ENCODE measurements at regions not wholly inside any gene's neighbourhood (a gene's known extent, or its start where the extent isn't known, plus 50 kb on each side); places are given as distances from the start of the nearest gene placed in this dataset.
"Not testable (repeated sequence)": the region's sequence is repeated elsewhere in the genome, so short reads cannot be mapped to it uniquely, and the experiment has no call there.

GRCh38 chr15:77939026-77939425 lies 138.5 kb downstream of the TBC1D2B start:
- H3K4me3 ChIP-seq (ENCODE audit: low read depth, low read length): not testable (repeated sequence)
- peak; percentile 33 for DNase-seq (ENCODE audit: low read depth)
- TF ChIP-seq MAX (IDR thresholded peaks at IDR 0.05; ENCODE audit: low read depth, low read length): peak; percentile 68

GRCh38 chr15:77938546-77938945 lies 139.0 kb downstream of the TBC1D2B start:
- not testable (repeated sequence) for DNase-seq (ENCODE audit: low read depth)

GRCh38 chr15:77936567-77936966 lies 140.9 kb downstream of the TBC1D2B start:
- not testable (repeated sequence) for DNase-seq (ENCODE audit: low read depth); H3K4me3 ChIP-seq (ENCODE audit: low read depth, low read length)

More at GRCh38 chr15:77938546-77938945, 139.0 kb downstream of the TBC1D2B start:
- H3K4me3 ChIP-seq (ENCODE audit: low read depth, low read length): not testable (repeated sequence)

- not testable (repeated sequence) for H3K4me3 ChIP-seq (ENCODE audit: low read depth, low read length); DNase-seq (ENCODE audit: low read depth)
These were observed 143.0 kb downstream of the TBC1D2B start for GRCh38 chr15:77934516-77934915.

GRCh38 chr15:77930907-77931306 lies 146.6 kb downstream of the TBC1D2B start:
- H3K4me3 ChIP-seq (ENCODE audit: low read depth, low read length): not testable (repeated sequence)
- peak; percentile 34 for DNase-seq (ENCODE audit: low read depth)

- peak; percentile 56 for DNase-seq (ENCODE audit: low read depth)
- not testable (repeated sequence) for H3K4me3 ChIP-seq (ENCODE audit: low read depth, low read length)
These were observed 147.0 kb downstream of the TBC1D2B start for GRCh38 chr15:77930490-77930889.

GRCh38 chr15:77926789-77927188 lies 150.7 kb downstream of the TBC1D2B start:
- H3K4me3 ChIP-seq (ENCODE audit: low read depth, low read length): not testable (repeated sequence)
- DNase-seq (ENCODE audit: low read depth): peak; percentile 59

GRCh38 chr15:77926296-77926695 lies 151.2 kb downstream of the TBC1D2B start:
- not testable (repeated sequence) for H3K4me3 ChIP-seq (ENCODE audit: low read depth, low read length); DNase-seq (ENCODE audit: low read depth)

- not testable (repeated sequence) for H3K4me3 ChIP-seq (ENCODE audit: low read depth, low read length); DNase-seq (ENCODE audit: low read depth)
These were observed 152.4 kb downstream of the TBC1D2B start for GRCh38 chr15:77925101-77925500.

- no peak for DNase-seq (ENCODE audit: low read depth)
- no peak overlapping the region for H3K4me3 ChIP-seq (ENCODE audit: low read depth, low read length)
- no peak for TF ChIP-seq MYC (IDR thresholded peaks at IDR 0.05; ENCODE audit: low read depth, low read length)
- TF ChIP-seq POLR2A (IDR thresholded peaks at IDR 0.05; ENCODE audit: extremely low read depth, insufficient read length): no peak
These were observed 155.8 kb downstream of the TBC1D2B start for GRCh38 chr15:77921664-77922063.

GRCh38 chr15:77916966-77917635 lies 160.4 kb downstream of the TBC1D2B start:
- peak; percentile 8 for TF ChIP-seq CTCF (IDR thresholded peaks at IDR 0.05; ENCODE audit: low read depth, low read length)
- not testable (repeated sequence) for DNase-seq (ENCODE audit: low read depth); H3K4me3 ChIP-seq (ENCODE audit: low read depth, low read length)

- not testable (repeated sequence) for DNase-seq (ENCODE audit: low read depth); H3K4me3 ChIP-seq (ENCODE audit: low read depth, low read length)
These were observed 161.6 kb downstream of the TBC1D2B start for GRCh38 chr15:77915961-77916330.

GRCh38 chr15:77915261-77915960 lies 162.1 kb downstream of the TBC1D2B start:
- TF ChIP-seq POLR2A (IDR thresholded peaks at IDR 0.05; ENCODE audit: extremely low read depth, insufficient read length): no peak
- TF ChIP-seq MYC (IDR thresholded peaks at IDR 0.05; ENCODE audit: low read depth, low read length): no peak
- TF ChIP-seq CTCF (IDR thresholded peaks at IDR 0.05; ENCODE audit: low read depth, low read length): no peak
- TF ChIP-seq MAX (IDR thresholded peaks at IDR 0.05; ENCODE audit: low read depth, low read length): no peak
- DNase-seq (ENCODE audit: low read depth): no peak
- no peak overlapping the region for H3K4me3 ChIP-seq (ENCODE audit: low read depth, low read length)

- DNase-seq (ENCODE audit: low read depth); H3K4me3 ChIP-seq (ENCODE audit: low read depth, low read length): not testable (repeated sequence)
These were observed 163.0 kb downstream of the TBC1D2B start for GRCh38 chr15:77914531-77914930.

Measured in NB4 (cell line).